ENCODE measurements at regions not wholly inside any gene's neighbourhood (a gene's known extent, or its start where the extent isn't known, plus 50 kb on each side); places are given as distances from the start of the nearest gene placed in this dataset.
"Not testable (repeated sequence)": the region's sequence is repeated elsewhere in the genome, so short reads cannot be mapped to it uniquely, and the experiment has no call there.

DNA sequence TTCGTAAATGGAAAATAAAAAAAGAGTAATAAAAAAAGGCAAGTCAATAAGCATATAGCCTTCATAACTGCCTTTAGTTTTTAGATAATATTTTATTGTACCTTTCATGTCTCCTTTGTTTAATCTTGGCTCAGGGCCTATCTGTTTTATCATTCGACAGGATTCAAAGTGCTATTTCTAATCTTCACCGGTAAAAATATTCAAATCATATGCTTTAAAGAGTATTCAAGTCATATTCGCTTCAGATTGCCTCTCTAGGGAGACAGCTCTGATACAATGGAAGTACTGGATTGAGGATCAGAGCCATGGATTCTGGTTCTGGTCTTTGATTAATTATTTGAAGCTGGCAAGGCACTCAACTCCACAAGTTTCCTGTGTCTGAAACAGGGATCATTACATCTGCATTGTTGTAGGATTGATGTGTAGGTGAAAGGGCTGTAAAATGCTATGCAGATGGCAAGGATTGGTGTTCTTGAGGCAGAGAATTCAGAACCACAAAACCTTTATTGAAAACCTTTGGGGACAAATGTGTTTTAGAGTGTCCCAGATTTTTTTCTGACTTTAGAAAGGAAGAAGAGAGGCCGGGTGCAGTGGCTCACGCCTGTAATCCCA lies 84.3 kb upstream of the RAPH1 start:
- no peaks in the 10 kb centered on the region for H3K36me3 Mint-ChIP-seq (ENCODE audit: low read depth)
- DNase-seq: no peak
- no peak for ATAC-seq (ENCODE audit: low read depth)
- intact Hi-C loops (cut with micrococcal nuclease): no loop called here
- no peak for TF ChIP-seq CTCF (IDR thresholded peaks at IDR 0.05)
- ChIA-PET POLR2A (no interaction called here), CTCF (no interaction called here)
- H3K4me3 Mint-ChIP-seq: no peak overlapping the region
- H3K4me1 Mint-ChIP-seq: no peaks in the 10 kb centered on the region
- H3K27me3 Mint-ChIP-seq: peaks cover 29% of the 10 kb centered on the region
- peaks cover 6% of the 10 kb centered on the region for H3K9me3 Mint-ChIP-seq
- no peak overlapping the region for H3K27ac Mint-ChIP-seq

DNA sequence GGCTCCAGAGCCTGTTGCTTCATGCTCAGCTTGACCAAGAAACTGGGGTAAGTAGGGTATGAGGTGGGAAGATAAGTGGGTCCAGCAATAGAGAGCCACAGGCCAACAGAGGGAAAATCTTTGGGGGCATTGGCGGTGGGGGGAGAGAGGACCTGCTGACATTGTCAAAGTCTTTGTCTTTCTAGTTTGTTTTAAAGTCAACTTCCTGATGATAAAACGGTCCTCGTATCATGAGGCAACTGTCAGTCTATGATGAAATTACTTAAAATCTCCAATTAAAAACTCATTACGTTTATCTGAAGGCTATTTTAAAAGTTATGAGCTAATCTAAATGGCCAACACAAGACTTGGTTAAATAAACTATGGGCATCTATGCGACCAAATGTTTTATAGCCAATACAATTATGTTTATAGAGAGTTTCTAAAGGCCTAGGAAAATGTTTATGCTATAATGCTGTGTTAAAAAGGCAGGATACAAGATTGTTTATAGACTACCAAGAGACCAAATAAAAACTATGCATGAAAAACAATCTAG lies 84.4 kb upstream of the CD28 start:
- H3K9me3 Mint-ChIP-seq: peaks cover 6% of the 10 kb centered on the region
- H3K36me3 Mint-ChIP-seq (ENCODE audit: low read depth): no peaks in the 10 kb centered on the region
- H3K4me3 Mint-ChIP-seq: no peak overlapping the region
- no peak for ATAC-seq (ENCODE audit: low read depth)
- TF ChIP-seq CTCF (IDR thresholded peaks at IDR 0.05): no peak
- H3K4me1 Mint-ChIP-seq: no peaks in the 10 kb centered on the region
- intact Hi-C loops (cut with micrococcal nuclease): no loop called here
- no peak for DNase-seq
- POLR2A ChIA-PET: no interaction called here
- peaks cover 23% of the 10 kb centered on the region for H3K27me3 Mint-ChIP-seq
- CTCF ChIA-PET: no interaction called here
- H3K27ac Mint-ChIP-seq: no peak overlapping the region

DNA sequence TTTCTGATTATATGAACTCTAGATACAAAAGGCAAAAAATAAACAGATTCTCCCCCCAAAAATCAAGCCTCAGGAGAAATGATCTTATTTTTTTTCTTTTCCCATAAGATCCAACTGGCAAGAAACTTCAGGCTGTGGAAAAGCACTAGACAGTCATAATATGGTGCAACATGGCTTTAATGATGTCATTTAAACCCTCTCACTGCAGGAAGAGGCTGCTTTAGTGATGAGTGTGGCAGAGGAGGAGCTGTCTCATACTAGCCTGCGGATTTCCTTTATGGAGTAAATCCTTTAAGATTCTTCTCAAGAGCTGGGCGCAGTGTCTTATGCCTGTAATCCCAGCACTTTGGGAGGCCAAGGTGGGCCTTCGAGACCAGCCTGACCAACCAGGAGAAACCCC lies 83.3 kb upstream of the CD28 start:
- no peak for TF ChIP-seq CTCF (IDR thresholded peaks at IDR 0.05)
- no peak for DNase-seq
- H3K9me3 Mint-ChIP-seq: peaks cover 6% of the 10 kb centered on the region
- intact Hi-C loops (cut with micrococcal nuclease): no loop called here
- no peak overlapping the region for H3K27ac Mint-ChIP-seq
- no peak for ATAC-seq (ENCODE audit: low read depth)
- H3K4me1 Mint-ChIP-seq: no peaks in the 10 kb centered on the region
- H3K27me3 Mint-ChIP-seq: peaks cover 17% of the 10 kb centered on the region
- H3K4me3 Mint-ChIP-seq: no peak overlapping the region
- H3K36me3 Mint-ChIP-seq (ENCODE audit: low read depth): no peaks in the 10 kb centered on the region
- ChIA-PET CTCF (no interaction called here), POLR2A (no interaction called here)

- no peak for ATAC-seq (ENCODE audit: low read depth)
- TF ChIP-seq CTCF (IDR thresholded peaks at IDR 0.05): no peak
- ChIA-PET CTCF (no interaction called here), POLR2A (no interaction called here)
- peaks cover 17% of the 10 kb centered on the region for H3K27me3 Mint-ChIP-seq
- no peak overlapping the region for H3K27ac Mint-ChIP-seq
- no peaks in the 10 kb centered on the region for H3K4me1 Mint-ChIP-seq
- DNase-seq: no peak
- no peak overlapping the region for H3K4me3 Mint-ChIP-seq
- H3K9me3 Mint-ChIP-seq: peaks cover 6% of the 10 kb centered on the region
- intact Hi-C loops (cut with micrococcal nuclease): no loop called here
- H3K36me3 Mint-ChIP-seq (ENCODE audit: low read depth): no peaks in the 10 kb centered on the region
Observed at GRCh38 chr2:203623661-203624060, 82.8 kb upstream of the CD28 start.

DNA sequence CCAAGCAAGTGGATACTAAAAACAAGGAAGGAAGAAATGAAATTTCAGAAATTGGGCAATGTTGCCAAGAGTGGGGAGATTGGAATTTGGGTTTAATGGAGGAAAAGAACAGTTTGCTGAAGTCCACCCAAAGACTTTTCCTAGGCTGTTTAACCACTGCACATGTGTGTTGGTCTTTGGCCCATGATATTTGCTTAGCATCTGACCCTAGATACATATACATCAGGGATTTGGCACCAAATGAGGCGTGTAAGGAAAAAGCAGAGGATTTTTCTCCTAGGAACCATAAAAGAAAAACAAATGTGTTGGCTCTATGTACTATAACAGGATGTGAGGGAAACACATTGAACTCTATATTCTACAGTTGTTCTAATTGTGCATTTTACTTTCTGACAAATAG lies 80.7 kb upstream of the CD28 start:
- peaks cover 6% of the 10 kb centered on the region for H3K9me3 Mint-ChIP-seq
- H3K27me3 Mint-ChIP-seq: peaks cover 17% of the 10 kb centered on the region
- TF ChIP-seq CTCF (IDR thresholded peaks at IDR 0.05): no peak
- ChIA-PET POLR2A (no interaction called here), CTCF (no interaction called here)
- no peak for ATAC-seq (ENCODE audit: low read depth)
- no peak for DNase-seq
- H3K27ac Mint-ChIP-seq: no peak overlapping the region
- intact Hi-C loops (cut with micrococcal nuclease): no loop called here
- no peak overlapping the region for H3K4me3 Mint-ChIP-seq
- H3K4me1 Mint-ChIP-seq: no peaks in the 10 kb centered on the region
- H3K36me3 Mint-ChIP-seq (ENCODE audit: low read depth): no peaks in the 10 kb centered on the region

DNA sequence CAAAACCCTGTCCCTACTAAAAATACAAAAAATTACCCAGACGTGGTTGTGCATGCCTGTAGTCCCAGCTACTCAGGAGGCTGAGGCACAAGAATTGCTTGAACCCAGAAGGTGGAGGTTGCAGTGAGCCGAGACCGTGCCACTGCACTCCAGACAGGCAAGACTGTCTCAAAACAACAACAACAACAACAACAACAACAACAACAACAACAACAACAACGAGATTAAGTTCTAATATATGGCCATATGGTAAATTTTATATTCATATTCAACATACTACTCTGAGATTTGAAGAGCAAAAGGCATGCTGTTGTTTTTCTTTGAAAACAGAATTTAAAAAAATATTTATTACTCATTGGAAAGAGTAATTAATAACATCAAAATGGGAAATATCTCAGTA lies 80.2 kb upstream of the CD28 start:
- POLR2A ChIA-PET; H3K27ac Mint-ChIP-seq; DNase-seq; CTCF ChIA-PET; H3K4me1 Mint-ChIP-seq; intact Hi-C loops (cut with micrococcal nuclease); H3K36me3 Mint-ChIP-seq (ENCODE audit: low read depth); H3K9me3 Mint-ChIP-seq; H3K4me3 Mint-ChIP-seq; ATAC-seq (ENCODE audit: low read depth): not testable (repeated sequence)
- peaks cover 17% of the 10 kb centered on the region for H3K27me3 Mint-ChIP-seq

Data from activated B cell treated with CpG ODN at 0.5 μM for 24 hours (primary cell).